Liver (tissue), 8 donors: ENCODE measurements at regions not wholly inside any gene's neighbourhood (a gene's known extent, or its start where the extent isn't known, plus 50 kb on each side); places are given as distances from the start of the nearest gene placed in this dataset.

Experiments
- DNase-seq: peaks from one replicate; pipeline ENCODE4 v3.0.0-alpha.2; 2017; ENCODE audit warnings: low spot score
- H3K27ac ChIP-seq, 2 donors: one replicate each; pipeline ENCODE4 v1.7.0; 2013; ENCODE audit warnings: inconsistent platforms in 2 of 2, low read length in 2 of 2, control low read depth in 1 of 2, low read depth in 1 of 2, mild to moderate bottlenecking in 1 of 2
- H3K27me3 ChIP-seq, 4 donors: one replicate each; pipeline versions ENCODE4 v1.6.1 to v1.7.0; 2013; ENCODE audit warnings: low read length in 3 of 4, inconsistent platforms in 1 of 4, mild to moderate bottlenecking in 1 of 4, moderate library complexity in 1 of 4; ENCODE audit not compliant: control insufficient read depth in 4 of 4, insufficient read depth in 4 of 4
- H3K36me3 ChIP-seq, 4 donors: one replicate each; pipeline versions ENCODE4 v1.6.1 to v1.7.0; 2013; ENCODE audit warnings: low read length in 3 of 4, mild to moderate bottlenecking in 3 of 4, low read depth in 1 of 4, moderate library complexity in 1 of 4; ENCODE audit not compliant: control insufficient read depth in 4 of 4, insufficient read depth in 3 of 4
- H3K4me1 ChIP-seq, 4 donors: one replicate each; pipeline versions ENCODE4 v1.6.1 to v1.7.0; 2013; ENCODE audit warnings: low read length in 3 of 4, mild to moderate bottlenecking in 3 of 4, moderate library complexity in 1 of 4; ENCODE audit not compliant: control insufficient read depth in 4 of 4, insufficient read depth in 4 of 4
- H3K4me3 ChIP-seq, 3 donors: one replicate each; pipeline versions ENCODE4 v1.6.1 to v1.7.0; 2013; ENCODE audit warnings: low read length in 3 of 3, control low read depth in 1 of 3, low read depth in 1 of 3, mild to moderate bottlenecking in 1 of 3
- H3K9ac ChIP-seq, 2 donors: one replicate each; pipeline ENCODE4 v1.7.0; 2013; ENCODE audit warnings: low read length in 2 of 2, mild to moderate bottlenecking in 2 of 2, moderate library complexity in 2 of 2, control low read depth in 1 of 2, low read depth in 1 of 2
- H3K9me3 ChIP-seq, 4 donors: one replicate each; pipeline versions ENCODE4 v1.6.1 to v1.7.0; 2013; ENCODE audit warnings: low read length in 3 of 4; ENCODE audit not compliant: control insufficient read depth in 4 of 4
- EGR1 ChIP-seq, 2 donors: IDR thresholded peaks; 2 replicates each; pipeline ENCODE4 v1.6.1; 2016 to 2018; ENCODE audit warnings: antibody characterized with exemption in 2 of 2, low read depth in 2 of 2
- FOXA1 ChIP-seq: IDR thresholded peaks from 2 replicates; pipeline ENCODE4 v1.6.1; 2016; ENCODE audit warnings: antibody characterized with exemption
- FOXA2 ChIP-seq: IDR thresholded peaks from 2 replicates; pipeline ENCODE4 v1.6.1; 2016; ENCODE audit warnings: antibody characterized with exemption
- GABPA ChIP-seq, 2 donors: IDR thresholded peaks in 1 of 2; conservative IDR thresholded peaks in 1 of 2; 2 replicates each; pipeline ENCODE4 v1.6.1; 2016; ENCODE audit warnings: antibody characterized with exemption in 2 of 2, mild to moderate bottlenecking in 1 of 2, moderate library complexity in 1 of 2
- HNF4A ChIP-seq, 2 donors: conservative IDR thresholded peaks; 2 replicates each; pipeline ENCODE4 v1.6.1; 2016; ENCODE audit warnings: antibody characterized with exemption in 2 of 2, mild to moderate bottlenecking in 2 of 2
- HNF4G ChIP-seq: IDR thresholded peaks from 2 replicates; pipeline ENCODE4 v1.6.1; 2016; ENCODE audit warnings: antibody characterized with exemption
- JUND ChIP-seq, 2 donors: IDR thresholded peaks; 2 replicates each; pipeline ENCODE4 v1.6.1; 2016; ENCODE audit warnings: antibody characterized with exemption in 2 of 2
- NR2F2 ChIP-seq: IDR thresholded peaks from 2 replicates; pipeline ENCODE4 v1.6.1; 2016; ENCODE audit warnings: antibody characterized with exemption
- RAD21 ChIP-seq, 2 donors: IDR thresholded peaks; 2 replicates each; pipeline ENCODE4 v1.6.1; 2016; ENCODE audit warnings: antibody characterized with exemption in 2 of 2, mild to moderate bottlenecking in 2 of 2
- RXRA ChIP-seq, 2 donors: IDR thresholded peaks; 2 replicates each; pipeline ENCODE4 v1.6.1; 2017 to 2018; ENCODE audit warnings: antibody characterized with exemption in 2 of 2, mild to moderate bottlenecking in 1 of 2
- SP1 ChIP-seq: IDR thresholded peaks from 2 replicates; pipeline ENCODE4 v1.6.1; 2018; ENCODE audit warnings: antibody characterized with exemption, mild to moderate bottlenecking
- TAF1 ChIP-seq: conservative IDR thresholded peaks from 2 replicates; pipeline ENCODE4 v1.6.1; 2016; ENCODE audit warnings: antibody characterized with exemption, mild to moderate bottlenecking
- YY1 ChIP-seq: IDR thresholded peaks from 2 replicates; pipeline ENCODE4 v1.6.1; 2016; ENCODE audit warnings: antibody characterized with exemption, mild to moderate bottlenecking
- WGBS: extraction: QIAGEN DNeasy Blood & Tissue Kit; methylation state at CpG from one replicate; pipeline ENCODE4 v1.1.7; 2013; 5-methylcytosine and 5-hydroxymethylcytosine counted together
- TF ChIP-seq, protein P1 (sequence below): fragments of 150-350 bp; IDR thresholded peaks from 2 replicates; pipeline ENCODE4 v1.5.1; 2017; ENCODE audit warnings: improper control_type of control experiment, low read depth, low read length; ENCODE audit not compliant: missing input control
- TF ChIP-seq, protein P2 (sequence below): IDR thresholded peaks from 2 replicates; pipeline ENCODE4 v1.6.1; 2016; ENCODE audit warnings: antibody characterized with exemption, mild to moderate bottlenecking
- TF ChIP-seq, protein P3 (sequence below): IDR thresholded peaks from 2 replicates; pipeline ENCODE4 v1.6.1; 2016; ENCODE audit warnings: antibody characterized with exemption
- TF ChIP-seq, protein P4 (sequence below): IDR thresholded peaks from 2 replicates; pipeline ENCODE4 v1.6.1; 2016; ENCODE audit warnings: antibody characterized with exemption
- TF ChIP-seq, protein P5 (sequence below): IDR thresholded peaks from 2 replicates; pipeline ENCODE4 v1.6.1; 2016; ENCODE audit warnings: antibody characterized with exemption
- donor health status: healthy.
- donor health status: healthy.
- donor health status: healthy.
- donor health status: healthy.
- donor health status: healthy.

DNA sequence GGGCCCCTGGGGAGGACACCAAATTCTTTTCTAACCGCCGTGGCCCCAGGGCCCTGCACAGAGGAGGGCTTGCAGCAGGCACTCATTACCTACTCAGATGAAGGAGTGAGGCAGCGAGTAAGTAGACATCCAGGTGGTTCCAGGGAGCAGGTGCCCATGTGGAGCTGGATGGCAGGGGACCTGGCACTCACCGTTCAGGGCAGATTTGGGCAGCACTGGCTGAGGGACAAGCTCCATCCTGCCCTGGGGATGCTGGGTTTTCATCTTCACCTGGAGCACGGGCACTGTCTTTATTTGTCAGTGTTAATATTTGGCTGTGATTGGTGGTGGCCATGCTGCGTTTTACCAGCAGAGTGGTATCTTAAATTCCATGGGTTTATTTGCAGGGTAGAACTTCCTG lies 1182.7 kb downstream of the BRD1 start:
- no peak for DNase-seq
- Histone ChIP-seq H3K9me3 (no peaks in the 10 kb centered on the region), H3K9ac (no peak overlapping the region), H3K36me3 (no peaks in the 10 kb centered on the region), H3K27ac (no peak overlapping the region), H3K4me3 (no peak overlapping the region), H3K27me3 (no peaks in the 10 kb centered on the region), H3K4me1 (no peaks in the 10 kb centered on the region)
- TF ChIP-seq, protein P1, sequence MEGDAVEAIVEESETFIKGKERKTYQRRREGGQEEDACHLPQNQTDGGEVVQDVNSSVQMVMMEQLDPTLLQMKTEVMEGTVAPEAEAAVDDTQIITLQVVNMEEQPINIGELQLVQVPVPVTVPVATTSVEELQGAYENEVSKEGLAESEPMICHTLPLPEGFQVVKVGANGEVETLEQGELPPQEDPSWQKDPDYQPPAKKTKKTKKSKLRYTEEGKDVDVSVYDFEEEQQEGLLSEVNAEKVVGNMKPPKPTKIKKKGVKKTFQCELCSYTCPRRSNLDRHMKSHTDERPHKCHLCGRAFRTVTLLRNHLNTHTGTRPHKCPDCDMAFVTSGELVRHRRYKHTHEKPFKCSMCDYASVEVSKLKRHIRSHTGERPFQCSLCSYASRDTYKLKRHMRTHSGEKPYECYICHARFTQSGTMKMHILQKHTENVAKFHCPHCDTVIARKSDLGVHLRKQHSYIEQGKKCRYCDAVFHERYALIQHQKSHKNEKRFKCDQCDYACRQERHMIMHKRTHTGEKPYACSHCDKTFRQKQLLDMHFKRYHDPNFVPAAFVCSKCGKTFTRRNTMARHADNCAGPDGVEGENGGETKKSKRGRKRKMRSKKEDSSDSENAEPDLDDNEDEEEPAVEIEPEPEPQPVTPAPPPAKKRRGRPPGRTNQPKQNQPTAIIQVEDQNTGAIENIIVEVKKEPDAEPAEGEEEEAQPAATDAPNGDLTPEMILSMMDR = no peak
- TF ChIP-seq, protein P2, sequence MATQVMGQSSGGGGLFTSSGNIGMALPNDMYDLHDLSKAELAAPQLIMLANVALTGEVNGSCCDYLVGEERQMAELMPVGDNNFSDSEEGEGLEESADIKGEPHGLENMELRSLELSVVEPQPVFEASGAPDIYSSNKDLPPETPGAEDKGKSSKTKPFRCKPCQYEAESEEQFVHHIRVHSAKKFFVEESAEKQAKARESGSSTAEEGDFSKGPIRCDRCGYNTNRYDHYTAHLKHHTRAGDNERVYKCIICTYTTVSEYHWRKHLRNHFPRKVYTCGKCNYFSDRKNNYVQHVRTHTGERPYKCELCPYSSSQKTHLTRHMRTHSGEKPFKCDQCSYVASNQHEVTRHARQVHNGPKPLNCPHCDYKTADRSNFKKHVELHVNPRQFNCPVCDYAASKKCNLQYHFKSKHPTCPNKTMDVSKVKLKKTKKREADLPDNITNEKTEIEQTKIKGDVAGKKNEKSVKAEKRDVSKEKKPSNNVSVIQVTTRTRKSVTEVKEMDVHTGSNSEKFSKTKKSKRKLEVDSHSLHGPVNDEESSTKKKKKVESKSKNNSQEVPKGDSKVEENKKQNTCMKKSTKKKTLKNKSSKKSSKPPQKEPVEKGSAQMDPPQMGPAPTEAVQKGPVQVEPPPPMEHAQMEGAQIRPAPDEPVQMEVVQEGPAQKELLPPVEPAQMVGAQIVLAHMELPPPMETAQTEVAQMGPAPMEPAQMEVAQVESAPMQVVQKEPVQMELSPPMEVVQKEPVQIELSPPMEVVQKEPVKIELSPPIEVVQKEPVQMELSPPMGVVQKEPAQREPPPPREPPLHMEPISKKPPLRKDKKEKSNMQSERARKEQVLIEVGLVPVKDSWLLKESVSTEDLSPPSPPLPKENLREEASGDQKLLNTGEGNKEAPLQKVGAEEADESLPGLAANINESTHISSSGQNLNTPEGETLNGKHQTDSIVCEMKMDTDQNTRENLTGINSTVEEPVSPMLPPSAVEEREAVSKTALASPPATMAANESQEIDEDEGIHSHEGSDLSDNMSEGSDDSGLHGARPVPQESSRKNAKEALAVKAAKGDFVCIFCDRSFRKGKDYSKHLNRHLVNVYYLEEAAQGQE = no peak
- TF ChIP-seq HNF4A (conservative IDR thresholded peaks at IDR 0.05) (no peak), RXRA (IDR thresholded peaks at IDR 0.05) (no peak), NR2F2 (no peak), RAD21 (IDR thresholded peaks at IDR 0.05) (no peak), EGR1 (IDR thresholded peaks at IDR 0.05; ENCODE audit: low read depth in 2 of 2) (no peak), GABPA (IDR thresholded peaks at IDR 0.05 in 1 of 2, conservative IDR thresholded peaks at IDR 0.05 in 1 of 2) (no peak), FOXA2 (no peak), HNF4G (no peak), YY1 (no peak), FOXA1 (no peak), SP1 (no peak), JUND (IDR thresholded peaks at IDR 0.05) (no peak), TAF1 (no peak)
- TF ChIP-seq, protein P3, sequence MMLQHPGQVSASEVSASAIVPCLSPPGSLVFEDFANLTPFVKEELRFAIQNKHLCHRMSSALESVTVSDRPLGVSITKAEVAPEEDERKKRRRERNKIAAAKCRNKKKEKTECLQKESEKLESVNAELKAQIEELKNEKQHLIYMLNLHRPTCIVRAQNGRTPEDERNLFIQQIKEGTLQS = no peak
- TF ChIP-seq, protein P4, sequence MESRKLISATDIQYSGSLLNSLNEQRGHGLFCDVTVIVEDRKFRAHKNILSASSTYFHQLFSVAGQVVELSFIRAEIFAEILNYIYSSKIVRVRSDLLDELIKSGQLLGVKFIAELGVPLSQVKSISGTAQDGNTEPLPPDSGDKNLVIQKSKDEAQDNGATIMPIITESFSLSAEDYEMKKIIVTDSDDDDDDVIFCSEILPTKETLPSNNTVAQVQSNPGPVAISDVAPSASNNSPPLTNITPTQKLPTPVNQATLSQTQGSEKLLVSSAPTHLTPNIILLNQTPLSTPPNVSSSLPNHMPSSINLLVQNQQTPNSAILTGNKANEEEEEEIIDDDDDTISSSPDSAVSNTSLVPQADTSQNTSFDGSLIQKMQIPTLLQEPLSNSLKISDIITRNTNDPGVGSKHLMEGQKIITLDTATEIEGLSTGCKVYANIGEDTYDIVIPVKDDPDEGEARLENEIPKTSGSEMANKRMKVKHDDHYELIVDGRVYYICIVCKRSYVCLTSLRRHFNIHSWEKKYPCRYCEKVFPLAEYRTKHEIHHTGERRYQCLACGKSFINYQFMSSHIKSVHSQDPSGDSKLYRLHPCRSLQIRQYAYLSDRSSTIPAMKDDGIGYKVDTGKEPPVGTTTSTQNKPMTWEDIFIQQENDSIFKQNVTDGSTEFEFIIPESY = no peak
- TF ChIP-seq, protein P5, sequence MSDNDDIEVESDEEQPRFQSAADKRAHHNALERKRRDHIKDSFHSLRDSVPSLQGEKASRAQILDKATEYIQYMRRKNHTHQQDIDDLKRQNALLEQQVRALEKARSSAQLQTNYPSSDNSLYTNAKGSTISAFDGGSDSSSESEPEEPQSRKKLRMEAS = no peak
- 70% methylated on average over 6 of the region's 6 CpGs for WGBS

DNA sequence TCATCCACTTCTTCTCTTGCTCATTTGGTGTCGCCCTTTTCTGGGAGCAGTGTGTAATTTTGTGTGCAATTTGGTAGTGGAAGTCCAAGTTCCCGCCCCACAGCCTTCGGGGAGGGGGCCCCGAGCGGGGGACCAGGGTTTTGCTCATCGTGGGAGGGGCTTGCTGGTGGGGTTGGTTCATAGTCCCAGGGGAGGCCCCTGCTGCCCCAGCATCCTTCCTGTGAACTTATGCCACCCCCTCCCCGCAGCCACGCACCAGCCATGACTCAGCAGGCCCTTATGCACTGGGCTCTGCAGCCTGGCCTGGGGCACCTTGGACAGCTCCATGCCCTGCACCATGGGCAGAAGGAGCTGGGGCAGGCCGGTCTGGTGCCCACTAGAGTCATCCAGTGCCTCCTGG lies 1183.6 kb downstream of the BRD1 start:
- no peaks in the 10 kb centered on the region for H3K36me3 ChIP-seq
- DNase-seq = no peak
- no peak overlapping the region for H3K27ac ChIP-seq
- H3K27me3 ChIP-seq = no peaks in the 10 kb centered on the region
- H3K4me3 ChIP-seq = no peak overlapping the region
- no peaks in the 10 kb centered on the region for H3K9me3 ChIP-seq
- 77% methylated on average over 9 of the region's 9 CpGs for WGBS
- H3K9ac ChIP-seq = no peak overlapping the region
- H3K4me1 ChIP-seq = no peaks in the 10 kb centered on the region
- TF ChIP-seq RAD21 (IDR thresholded peaks at IDR 0.05) (no peak), JUND (IDR thresholded peaks at IDR 0.05) (no peak), NR2F2 (no peak), SP1 (no peak), YY1 (no peak), FOXA1 (no peak), EGR1 (IDR thresholded peaks at IDR 0.05; ENCODE audit: low read depth in 2 of 2) (no peak), GABPA (IDR thresholded peaks at IDR 0.05 in 1 of 2, conservative IDR thresholded peaks at IDR 0.05 in 1 of 2) (no peak), RXRA (IDR thresholded peaks at IDR 0.05) (no peak), TAF1 (no peak)
- TF ChIP-seq, protein P1 = no peak
- TF ChIP-seq, protein P4 = no peak
- TF ChIP-seq, protein P3 = no peak
